HL-60 (cell line): ENCODE measurements at regions not wholly inside any gene's neighbourhood (a gene's known extent, or its start where the extent isn't known, plus 50 kb on each side); places are given as distances from the start of the nearest gene placed in this dataset.

ENCODE experiments used
- DNase-seq, 2 experiments: peaks; one replicate each; pipeline ENCODE4 v3.0.0-alpha.2; 2010 to 2020; ENCODE audit warnings: low read depth in 1 of 2, low spot score in 1 of 2
- H3K27ac ChIP-seq: fragments of 250-450 bp; sonication (Bioruptor Pico); replicated peaks from 2 replicates; pipeline ENCODE4 v1.5.1; 2020; ENCODE audit warnings: mild to moderate bottlenecking, moderate library complexity
- H3K27me3 ChIP-seq: fragments of 250-450 bp; sonication (Bioruptor Pico); 2 replicates; pipeline ENCODE4 v1.5.1; 2021; ENCODE audit warnings: mild to moderate bottlenecking, moderate library complexity; ENCODE audit not compliant: insufficient read depth, poor library complexity, severe bottlenecking
- H3K4me3 ChIP-seq: replicated peaks from 2 replicates; pipeline ENCODE4 v1.5.1; 2011; ENCODE audit warnings: mild to moderate bottlenecking, control low read depth, low read length; ENCODE audit not compliant: insufficient read depth
- CTCF ChIP-seq: IDR thresholded peaks from one replicate; pipeline ENCODE4 v1.5.1; 2011; ENCODE audit warnings: low read length, control low read depth, inconsistent platforms; ENCODE audit not compliant: insufficient read depth
- GABPA ChIP-seq: IDR thresholded peaks from 2 replicates; pipeline ENCODE4 v1.6.1; 2012; ENCODE audit warnings: low read depth
- POLR2AphosphoS5 ChIP-seq: IDR thresholded peaks from 2 replicates; pipeline ENCODE4 v1.6.1; 2012; ENCODE audit warnings: low read depth
- REST ChIP-seq: IDR thresholded peaks from 2 replicates; pipeline ENCODE4 v1.6.1; 2012; ENCODE audit warnings: low read depth; ENCODE audit not compliant: insufficient replicate concordance
- SPI1 ChIP-seq: IDR thresholded peaks from 2 replicates; pipeline ENCODE4 v1.6.1; 2012; ENCODE audit warnings: low read depth, mild to moderate bottlenecking, borderline replicate concordance

DNA sequence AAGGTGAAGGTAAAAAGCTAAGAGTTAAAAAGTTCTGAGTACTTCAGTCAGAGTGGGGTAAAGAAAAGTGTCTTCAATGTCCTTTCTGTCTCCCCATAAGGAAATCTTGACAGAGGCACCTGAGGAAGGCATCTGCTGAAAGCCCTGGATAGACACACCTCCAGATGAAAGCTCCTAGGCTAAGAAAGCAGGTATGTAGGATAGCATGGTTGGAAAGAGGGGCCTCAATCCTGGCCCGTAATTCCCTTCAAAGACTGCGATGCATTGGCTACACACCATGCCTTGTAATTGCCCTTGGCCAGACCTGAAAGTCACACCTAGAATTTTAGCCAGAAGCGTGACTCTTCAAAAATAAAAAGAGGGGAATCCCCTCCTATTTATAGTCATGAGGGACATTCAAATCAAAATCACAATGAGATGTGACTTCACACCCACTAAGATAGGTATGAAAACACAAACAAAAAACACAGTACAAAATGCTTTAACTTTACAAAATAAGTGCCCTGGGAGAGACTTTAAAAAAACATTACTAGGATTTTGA, 809.7 kb downstream of the IPMK start:
- no peak for TF ChIP-seq GABPA
- no peak for TF ChIP-seq POLR2AphosphoS5
- no peak for TF ChIP-seq SPI1
- no peak for TF ChIP-seq REST
- no peak for TF ChIP-seq CTCF
- no peak overlapping the region for H3K4me3 ChIP-seq
- no peak overlapping the region for H3K27ac ChIP-seq
- H3K27me3 ChIP-seq = no peaks in the 10 kb centered on the region
- no peak for DNase-seq

DNA sequence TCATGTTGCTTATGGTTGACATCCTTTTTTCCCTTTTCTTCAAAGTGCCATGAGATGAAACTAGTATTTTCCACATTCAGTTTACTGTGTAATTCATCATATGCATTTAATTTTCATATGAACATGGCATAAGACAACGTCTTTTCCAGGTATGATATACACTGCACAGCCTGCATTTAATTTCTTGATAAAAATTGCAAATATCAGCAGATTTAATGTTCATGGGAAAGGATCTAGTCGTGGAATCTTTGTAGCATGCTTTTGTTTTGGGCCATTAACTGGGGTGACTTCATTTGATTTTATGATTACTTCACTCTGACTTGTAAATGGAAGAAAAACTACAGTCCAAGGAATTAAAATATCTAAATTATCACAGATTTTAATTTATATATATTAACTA, 837.3 kb downstream of the IPMK start:
- Histone ChIP-seq H3K4me3 (no peak overlapping the region), H3K27me3 (no peaks in the 10 kb centered on the region), H3K27ac (no peak overlapping the region)
- DNase-seq = no peak
- TF ChIP-seq POLR2AphosphoS5 (no peak), SPI1 (no peak), REST (no peak), GABPA (no peak), CTCF (no peak)

DNA sequence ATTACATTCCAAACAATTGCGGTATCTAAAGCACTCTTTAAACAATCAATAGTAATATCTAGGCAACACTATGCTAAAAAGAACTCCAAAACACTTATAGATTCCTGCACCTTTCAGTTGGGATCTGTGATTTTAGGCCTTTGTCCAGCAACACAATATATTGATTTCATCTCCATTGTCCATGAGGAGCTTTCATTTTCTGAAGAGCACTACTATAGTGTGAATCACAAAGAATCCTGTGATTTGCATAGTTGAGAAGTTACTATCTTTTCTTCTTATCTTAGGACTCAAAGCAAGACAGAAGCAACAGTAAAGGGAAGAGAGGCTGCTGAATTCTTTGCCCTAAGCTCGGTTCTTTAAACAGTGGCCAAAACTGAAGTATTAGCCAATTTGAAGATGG, 846.8 kb downstream of the IPMK start:
- TF ChIP-seq POLR2AphosphoS5 (no peak), CTCF (no peak), REST (no peak), GABPA (no peak), SPI1 (no peak)
- no peaks in the 10 kb centered on the region for H3K27me3 ChIP-seq
- DNase-seq = no peak
- no peak overlapping the region for H3K27ac ChIP-seq
- H3K4me3 ChIP-seq = no peak overlapping the region
